IMR-90 (cell line): ENCODE measurements at regions not wholly inside any gene's neighbourhood (a gene's known extent, or its start where the extent isn't known, plus 50 kb on each side); places are given as distances from the start of the nearest gene placed in this dataset.

Experiments used
- ATAC-seq: fragments of 200-7000 bp; cut with Tn5 transposase; 2 replicates; pipeline ENCODE4 v1.9.1; 2020; ENCODE audit warnings: low read depth, mild to moderate bottlenecking, moderate library complexity
- BruUV-seq: library from RNA; stranded (reverse); fragments of 400-500 nt; replicated peaks from 2 replicates; lab custom pipeline; 2021; lab: Mats Ljungman, UMichigan
- CTCF ChIA-PET: fragments of 300-600 bp; formaldehyde crosslinking; extraction: SDS; loops from one replicate; lab custom pipeline; 2021; ENCODE audit warnings: antibody characterized with exemption; lab: Yijun Ruan, JAX
- POLR2A ChIA-PET: fragments of 300-600 bp; sonication (Branson Sonifier 250); formaldehyde crosslinking; loops from one replicate; lab custom pipeline; 2022; ENCODE audit warnings: antibody characterized with exemption; ENCODE audit not compliant: unreplicated experiment; lab: Charles Lee
- DNase-seq: peaks from one replicate; pipeline ENCODE4 v3.0.0; 2013
- H2AFZ ChIP-seq: replicated peaks from 2 replicates; pipeline ENCODE3; 2013; ENCODE audit warnings: low read length, mild to moderate bottlenecking; ENCODE audit not compliant: poor library complexity
- H2AK5ac ChIP-seq: 2 replicates; pipeline ENCODE4 v1.6.1; 2013; ENCODE audit warnings: low read depth, low read length, inconsistent platforms
- H2AK9ac ChIP-seq: replicated peaks from 2 replicates; pipeline ENCODE3; 2013; ENCODE audit warnings: mild to moderate bottlenecking, low read depth, low read length, moderate library complexity; ENCODE audit not compliant: poor library complexity
- H2BK120ac ChIP-seq: 2 replicates; pipeline ENCODE4 v1.6.1; 2013; ENCODE audit warnings: low read depth, low read length, inconsistent platforms
- H2BK15ac ChIP-seq: 3 replicates; pipeline ENCODE4 v1.6.1; 2013; ENCODE audit warnings: low read depth, low read length, inconsistent platforms
- H2BK20ac ChIP-seq: 2 replicates; pipeline ENCODE4 v1.6.1; 2013; ENCODE audit warnings: low read depth, mild to moderate bottlenecking, inconsistent platforms, low read length, moderate library complexity
- H2BK5ac ChIP-seq: 2 replicates; pipeline ENCODE4 v1.6.1; 2013; ENCODE audit warnings: mild to moderate bottlenecking, low read depth, low read length, inconsistent platforms; ENCODE audit not compliant: poor library complexity, severe bottlenecking
- H3K14ac ChIP-seq: replicated peaks from 2 replicates; pipeline ENCODE4 v1.6.1; 2013; ENCODE audit warnings: low read depth, low read length, inconsistent platforms
- H3K18ac ChIP-seq: 2 replicates; pipeline ENCODE4 v1.6.1; 2013; ENCODE audit warnings: low read depth, low read length, control low read depth
- H3K23ac ChIP-seq: 2 replicates; pipeline ENCODE4 v1.6.1; 2013; ENCODE audit warnings: low read depth, low read length, inconsistent platforms
- H3K27ac ChIP-seq: 2 replicates; pipeline ENCODE4 v1.5.1; 2013; ENCODE audit warnings: mild to moderate bottlenecking, control low read depth, low read length; ENCODE audit not compliant: insufficient read depth
- H3K27me3 ChIP-seq: 2 replicates; pipeline ENCODE4 v1.6.1; 2013; ENCODE audit warnings: low read length; ENCODE audit not compliant: control insufficient read depth, insufficient read depth
- H3K36me3 ChIP-seq: 2 replicates; pipeline ENCODE4 v1.6.1; 2013; ENCODE audit warnings: low read length, mixed read lengths; ENCODE audit not compliant: control insufficient read depth, insufficient read depth
- H3K4ac ChIP-seq: 2 replicates; pipeline ENCODE4 v1.6.1; 2013; ENCODE audit warnings: low read depth, low read length, inconsistent platforms
- H3K4me1 ChIP-seq: 2 replicates; pipeline ENCODE4 v1.6.1; 2013; ENCODE audit warnings: low read length, mixed read lengths; ENCODE audit not compliant: control insufficient read depth, insufficient read depth
- H3K4me2 ChIP-seq: 2 replicates; pipeline ENCODE4 v1.6.1; 2013; ENCODE audit warnings: low read depth, mild to moderate bottlenecking, control low read depth, low read length, moderate library complexity
- H3K4me3 ChIP-seq: 2 replicates; pipeline ENCODE4 v1.5.1; 2013; ENCODE audit warnings: low read depth, mild to moderate bottlenecking, control low read depth, low read length, moderate library complexity; ENCODE audit not compliant: insufficient read depth
- H3K56ac ChIP-seq: 2 replicates; pipeline ENCODE4 v1.6.1; 2013; ENCODE audit warnings: low read length, inconsistent platforms; ENCODE audit not compliant: insufficient read depth; ENCODE audit errors: extremely low read depth
- H3K79me1 ChIP-seq, 2 experiments: 2 replicates each; pipeline ENCODE4 v1.6.1; 2013; ENCODE audit warnings: low read length in 2 of 2, inconsistent platforms in 1 of 2, low read depth in 1 of 2
- H3K9ac ChIP-seq: 2 replicates; pipeline ENCODE4 v1.6.1; 2013; ENCODE audit warnings: low read depth, low read length, control low read depth
- H3K9me1 ChIP-seq: 2 replicates; pipeline ENCODE4 v1.6.1; 2013; ENCODE audit warnings: low read length, inconsistent platforms; ENCODE audit not compliant: insufficient read depth
- H3K9me3 ChIP-seq: 2 replicates; pipeline ENCODE4 v1.6.1; 2013; ENCODE audit warnings: low read length; ENCODE audit not compliant: control insufficient read depth, insufficient read depth
- H4K20me1 ChIP-seq: 2 replicates; pipeline ENCODE4 v1.6.1; 2013; ENCODE audit warnings: low read length, inconsistent platforms; ENCODE audit not compliant: insufficient read depth
- H4K5ac ChIP-seq: 2 replicates; pipeline ENCODE4 v1.6.1; 2013; ENCODE audit warnings: mild to moderate bottlenecking, low read depth, low read length, control low read depth
- H4K8ac ChIP-seq, 2 experiments: 2 replicates each; pipeline ENCODE4 v1.6.1; 2013; ENCODE audit warnings: low read depth in 2 of 2, low read length in 2 of 2, control low read depth in 1 of 2, inconsistent platforms in 1 of 2
- H4K91ac ChIP-seq: 2 replicates; pipeline ENCODE4 v1.6.1; 2013; ENCODE audit warnings: low read depth, low read length, inconsistent platforms; ENCODE audit not compliant: insufficient read depth
- BHLHE40 ChIP-seq: fragments of 150-350 bp; IDR thresholded peaks from 2 replicates; pipeline ENCODE4 v1.6.1; 2016; ENCODE audit warnings: mild to moderate bottlenecking, low read depth, low read length
- CHD1 ChIP-seq: IDR thresholded peaks from 2 replicates; pipeline ENCODE4 v1.6.1; 2012; ENCODE audit warnings: low read depth, low read length, improper control_type of control experiment
- FOS ChIP-seq: fragments of 150-350 bp; IDR thresholded peaks from 2 replicates; pipeline ENCODE4 v1.6.1; 2016; ENCODE audit warnings: low read depth, low read length
- MAFK ChIP-seq: IDR thresholded peaks from 2 replicates; pipeline ENCODE4 v1.6.1; 2012; ENCODE audit warnings: low read depth, low read length, improper control_type of control experiment
- MAZ ChIP-seq: IDR thresholded peaks from 2 replicates; pipeline ENCODE4 v1.6.1; 2012; ENCODE audit warnings: low read depth, mild to moderate bottlenecking, low read length, improper control_type of control experiment, moderate library complexity, borderline replicate concordance
- MXI1 ChIP-seq: IDR thresholded peaks from 2 replicates; pipeline ENCODE4 v1.6.1; 2012; ENCODE audit warnings: low read depth, mild to moderate bottlenecking, low read length, moderate library complexity, borderline replicate concordance
- NFE2L2 ChIP-seq: fragments of 150-350 bp; IDR thresholded peaks from 2 replicates; pipeline ENCODE4 v1.6.1; 2016; ENCODE audit warnings: low read depth, mild to moderate bottlenecking, low read length
- POLR2A ChIP-seq: IDR thresholded peaks from 2 replicates; pipeline ENCODE4 v1.6.1; 2012; ENCODE audit warnings: mild to moderate bottlenecking, low read depth, low read length
- RCOR1 ChIP-seq: IDR thresholded peaks from 2 replicates; pipeline ENCODE4 v1.6.1; 2012; ENCODE audit warnings: mild to moderate bottlenecking, low read length, improper control_type of control experiment; ENCODE audit not compliant: insufficient replicate concordance
- RFX5 ChIP-seq: IDR thresholded peaks from 2 replicates; pipeline ENCODE4 v1.8.0; 2012; ENCODE audit warnings: low read depth, mild to moderate bottlenecking, low read length, moderate library complexity
- WGBS, 2 experiments: methylation state at CpG; one replicate each; pipeline versions ENCODE4 v1.1.5 to v1.1.7; 2013; ENCODE audit warnings: missing lambda C conversion rate in 2 of 2; ENCODE audit not compliant: insufficient read length in 1 of 2; ENCODE audit errors: extremely low coverage in 2 of 2; 5-methylcytosine and 5-hydroxymethylcytosine counted together
- dilution Hi-C: fragments of 300-500 bp; cut with HindIII; formaldehyde crosslinking; loops from one replicate; pipeline ENCODE4 v1.14.3; 2018; ENCODE audit warnings: low sequenced_read_pairs; ENCODE audit not compliant: unreplicated experiment
- in situ Hi-C: fragments of 300-500 bp; cut with MboI; formaldehyde crosslinking; loops from 3 replicates; pipeline ENCODE4 v1.14.3; 2019; ENCODE audit warnings: low sequenced_read_pairs, inconsistent platforms, mixed read lengths
- intact Hi-C: fragments of 100-400 bp; cut with micrococcal nuclease; formaldehyde crosslinking; loops from 2 replicates; pipeline ENCODE4 v1.10.0; 2022
- TF ChIP-seq, protein P1 (sequence below): fragments of 150-350 bp; IDR thresholded peaks from 2 replicates; pipeline ENCODE4 v1.6.1; 2016; ENCODE audit warnings: low read depth, mild to moderate bottlenecking, low read length, moderate library complexity, borderline replicate concordance
- TF ChIP-seq, protein P2 (sequence below): conservative IDR thresholded peaks from 2 replicates; pipeline ENCODE4 v1.5.1; 2012; ENCODE audit warnings: mild to moderate bottlenecking, low read depth, low read length, improper control_type of control experiment

DNA sequence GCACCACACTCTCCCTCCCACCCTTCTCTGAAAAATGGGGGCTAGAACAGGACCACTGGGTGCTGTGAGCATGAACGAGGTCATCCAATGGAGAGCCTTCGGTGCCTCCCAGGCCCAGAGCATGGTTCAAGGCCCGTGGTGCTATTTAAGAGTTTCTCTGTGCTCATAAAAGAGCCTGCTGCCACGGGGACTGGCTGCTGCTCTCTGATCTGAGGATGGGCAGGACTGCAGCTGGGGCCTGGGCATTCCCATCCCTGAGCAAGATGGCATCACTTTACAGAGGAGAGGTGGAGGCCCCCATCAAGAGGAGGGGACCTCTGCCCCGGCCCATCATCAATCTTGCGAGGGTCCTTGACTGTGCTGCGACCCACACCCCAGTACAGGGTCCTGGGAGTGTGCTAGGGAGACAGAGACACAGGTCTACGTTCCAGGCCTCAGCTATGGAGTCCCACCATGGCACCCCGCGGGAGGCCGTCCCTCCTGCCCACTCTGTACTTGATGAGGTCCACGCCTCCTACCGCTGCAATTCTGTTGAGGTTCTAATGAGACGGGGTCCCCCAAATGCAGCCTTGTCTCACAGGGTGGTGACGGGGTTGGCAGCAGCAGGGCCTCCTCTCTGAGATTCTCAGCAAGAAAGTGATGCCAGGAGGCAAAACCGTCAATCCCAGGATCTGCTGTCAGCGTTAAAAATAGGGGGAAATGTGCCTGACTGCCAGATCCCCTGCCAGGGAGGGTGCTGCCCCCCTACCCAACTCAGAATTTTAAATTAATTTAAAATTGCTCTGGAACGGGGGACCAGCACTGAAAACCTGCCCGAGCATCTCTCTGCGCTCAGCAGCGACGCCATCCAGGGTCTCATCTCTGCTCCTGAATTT lies 405.4 kb downstream of the SHANK2 start:
- ATAC-seq (no peak), DNase-seq (no peak)
- H3K23ac ChIP-seq: no peak overlapping the region
- H2AFZ ChIP-seq: no peak overlapping the region
- H2BK120ac ChIP-seq: no peak overlapping the region
- no peak overlapping the region for H2BK5ac ChIP-seq
- no peak overlapping the region for H4K5ac ChIP-seq
- TF ChIP-seq, protein P1, sequence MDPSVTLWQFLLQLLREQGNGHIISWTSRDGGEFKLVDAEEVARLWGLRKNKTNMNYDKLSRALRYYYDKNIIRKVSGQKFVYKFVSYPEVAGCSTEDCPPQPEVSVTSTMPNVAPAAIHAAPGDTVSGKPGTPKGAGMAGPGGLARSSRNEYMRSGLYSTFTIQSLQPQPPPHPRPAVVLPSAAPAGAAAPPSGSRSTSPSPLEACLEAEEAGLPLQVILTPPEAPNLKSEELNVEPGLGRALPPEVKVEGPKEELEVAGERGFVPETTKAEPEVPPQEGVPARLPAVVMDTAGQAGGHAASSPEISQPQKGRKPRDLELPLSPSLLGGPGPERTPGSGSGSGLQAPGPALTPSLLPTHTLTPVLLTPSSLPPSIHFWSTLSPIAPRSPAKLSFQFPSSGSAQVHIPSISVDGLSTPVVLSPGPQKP: no peak
- TF ChIP-seq RFX5 (no peak), MAZ (no peak), POLR2A (no peak), BHLHE40 (no peak), MXI1 (no peak), RCOR1 (no peak), MAFK (no peak), FOS (no peak), CHD1 (no peak), NFE2L2 (no peak)
- TF ChIP-seq, protein P2, sequence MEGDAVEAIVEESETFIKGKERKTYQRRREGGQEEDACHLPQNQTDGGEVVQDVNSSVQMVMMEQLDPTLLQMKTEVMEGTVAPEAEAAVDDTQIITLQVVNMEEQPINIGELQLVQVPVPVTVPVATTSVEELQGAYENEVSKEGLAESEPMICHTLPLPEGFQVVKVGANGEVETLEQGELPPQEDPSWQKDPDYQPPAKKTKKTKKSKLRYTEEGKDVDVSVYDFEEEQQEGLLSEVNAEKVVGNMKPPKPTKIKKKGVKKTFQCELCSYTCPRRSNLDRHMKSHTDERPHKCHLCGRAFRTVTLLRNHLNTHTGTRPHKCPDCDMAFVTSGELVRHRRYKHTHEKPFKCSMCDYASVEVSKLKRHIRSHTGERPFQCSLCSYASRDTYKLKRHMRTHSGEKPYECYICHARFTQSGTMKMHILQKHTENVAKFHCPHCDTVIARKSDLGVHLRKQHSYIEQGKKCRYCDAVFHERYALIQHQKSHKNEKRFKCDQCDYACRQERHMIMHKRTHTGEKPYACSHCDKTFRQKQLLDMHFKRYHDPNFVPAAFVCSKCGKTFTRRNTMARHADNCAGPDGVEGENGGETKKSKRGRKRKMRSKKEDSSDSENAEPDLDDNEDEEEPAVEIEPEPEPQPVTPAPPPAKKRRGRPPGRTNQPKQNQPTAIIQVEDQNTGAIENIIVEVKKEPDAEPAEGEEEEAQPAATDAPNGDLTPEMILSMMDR: no peak
- peaks cover 3% of the 10 kb centered on the region for H3K9me3 ChIP-seq
- no peaks in the 10 kb centered on the region for H3K4me1 ChIP-seq
- no peaks in the 10 kb centered on the region for H3K9me1 ChIP-seq
- no peak overlapping the region for H3K4me2 ChIP-seq
- no peak overlapping the region for H2BK15ac ChIP-seq
- no peaks in the 10 kb centered on the region for H3K27me3 ChIP-seq
- no peak overlapping the region for H2BK20ac ChIP-seq
- no peak overlapping the region for H3K4ac ChIP-seq
- H3K14ac ChIP-seq: no peak overlapping the region
- no peak overlapping the region for H3K4me3 ChIP-seq
- H4K8ac ChIP-seq: no peak overlapping the region
- H4K20me1 ChIP-seq: no peaks in the 10 kb centered on the region; the same call in 1 of the 2 replicates
- CTCF ChIA-PET: no interaction called here
- in situ Hi-C loops: no loop called here
- H3K79me1 ChIP-seq: no peaks in the 10 kb centered on the region
- H3K56ac ChIP-seq: no peak overlapping the region
- BruUV-seq: no TSS peak
- no peak overlapping the region for H3K27ac ChIP-seq
- intact Hi-C loops: no loop called here
- 58% methylated on average over 3 of the region's 22 CpGs; no CpG with 5 or more reads in 1 of the 2 experiments for WGBS, 2 experiments
- POLR2A ChIA-PET: no interaction called here
- no peak overlapping the region for H3K18ac ChIP-seq
- dilution Hi-C loops: no loop called here
- no peak overlapping the region for H4K91ac ChIP-seq
- no peak overlapping the region for H2AK5ac ChIP-seq
- H2AK9ac ChIP-seq: no peak overlapping the region
- no peaks in the 10 kb centered on the region for H3K36me3 ChIP-seq
- no peak overlapping the region for H3K9ac ChIP-seq
